ENCODE measurements at regions not wholly inside any gene's neighbourhood (a gene's known extent, or its start where the extent isn't known, plus 50 kb on each side); places are given as distances from the start of the nearest gene placed in this dataset.

- no peaks in the 10 kb centered on the region for H3K27me3 ChIP-seq (ENCODE audit: control insufficient read depth in 3 of 3, insufficient read depth in 3 of 3, low read length in 2 of 3)
- no peak for TF ChIP-seq CTCF (IDR thresholded peaks at IDR 0.05; ENCODE audit: control extremely low read depth, extremely low read depth)
- no peak for DNase-seq
Measured at GRCh38 chr10:47056247-47056510, 145.0 kb downstream of the PTPN20 start.

GRCh38 chr10:47057471-47057870 lies 146.2 kb downstream of the PTPN20 start:
- Histone ChIP-seq H3K4me1 (ENCODE audit: control insufficient read depth in 5 of 5, insufficient read depth in 5 of 5, low read length in 5 of 5) (peaks cover 0 to 17% (median 0%) of the 10 kb centered on the region in 5 donors), H3K27ac (ENCODE audit: low read depth in 1 of 2, low read length in 1 of 2) (no peak overlapping the region), H3K27me3 (ENCODE audit: control insufficient read depth in 3 of 3, insufficient read depth in 3 of 3, low read length in 2 of 3) (no peaks in the 10 kb centered on the region), H3K4me3 (no peak overlapping the region), H3K36me3 (ENCODE audit: control insufficient read depth in 4 of 4, insufficient read depth in 4 of 4, low read length in 4 of 4) (no peaks in the 10 kb centered on the region), H3K9me3 (ENCODE audit: control insufficient read depth in 4 of 4, insufficient read depth in 3 of 4, low read length in 3 of 4) (no peaks in the 10 kb centered on the region), H3K9ac (ENCODE audit: insufficient read depth in 1 of 2, low read length in 2 of 2) (no peak overlapping the region)
- TF ChIP-seq CTCF (IDR thresholded peaks at IDR 0.05; ENCODE audit: control extremely low read depth, extremely low read depth), result no peak
- ATAC-seq (ENCODE audit: insufficient read depth, low FRiP score), result no peak
- no peak for DNase-seq
- 89 to 95% methylated on average over 6 of the region's 6 CpGs for WGBS, 2 donors

More at GRCh38 chr10:47056247-47056510, 145.0 kb downstream of the PTPN20 start:
- Histone ChIP-seq H3K4me1 (ENCODE audit: control insufficient read depth in 5 of 5, insufficient read depth in 5 of 5, low read length in 5 of 5) (peaks cover 0 to 17% (median 0%) of the 10 kb centered on the region in 5 donors), H3K9me3 (ENCODE audit: control insufficient read depth in 4 of 4, insufficient read depth in 3 of 4, low read length in 3 of 4) (no peaks in the 10 kb centered on the region), H3K4me3 (no peak overlapping the region), H3K27ac (ENCODE audit: low read depth in 1 of 2, low read length in 1 of 2) (no peak overlapping the region), H3K36me3 (ENCODE audit: control insufficient read depth in 4 of 4, insufficient read depth in 4 of 4, low read length in 4 of 4) (no peaks in the 10 kb centered on the region), H3K9ac (ENCODE audit: insufficient read depth in 1 of 2, low read length in 2 of 2) (no peak overlapping the region)
- 94% methylated on average over 1 of the region's 1 CpG for WGBS, 2 donors
- ATAC-seq (ENCODE audit: insufficient read depth, low FRiP score), result no peak

- H3K4me3 ChIP-seq, result no peak overlapping the region
- H3K4me1 ChIP-seq (ENCODE audit: control insufficient read depth in 5 of 5, insufficient read depth in 5 of 5, low read length in 5 of 5), result peaks cover 0 to 15% (median 0%) of the 10 kb centered on the region in 5 donors
- no peaks in the 10 kb centered on the region for H3K27me3 ChIP-seq (ENCODE audit: control insufficient read depth in 3 of 3, insufficient read depth in 3 of 3, low read length in 2 of 3)
- no peaks in the 10 kb centered on the region for H3K9me3 ChIP-seq (ENCODE audit: control insufficient read depth in 4 of 4, insufficient read depth in 3 of 4, low read length in 3 of 4)
- no peak overlapping the region for H3K27ac ChIP-seq (ENCODE audit: low read depth in 1 of 2, low read length in 1 of 2)
- DNase-seq, result no peak
- ATAC-seq (ENCODE audit: insufficient read depth, low FRiP score), result no peak
- 74 to 81% methylated on average over 9 of the region's 9 CpGs for WGBS, 2 donors
- H3K36me3 ChIP-seq (ENCODE audit: control insufficient read depth in 4 of 4, insufficient read depth in 4 of 4, low read length in 4 of 4), result no peaks in the 10 kb centered on the region
- H3K9ac ChIP-seq (ENCODE audit: insufficient read depth in 1 of 2, low read length in 2 of 2), result no peak overlapping the region
- TF ChIP-seq CTCF (IDR thresholded peaks at IDR 0.05; ENCODE audit: control extremely low read depth, extremely low read depth), result no peak
Measured at GRCh38 chr10:47058032-47058702, 146.9 kb downstream of the PTPN20 start.

- 90 to 93% methylated on average over 11 of the region's 11 CpGs for WGBS, 2 donors
- Histone ChIP-seq H3K36me3 (ENCODE audit: control insufficient read depth in 4 of 4, insufficient read depth in 4 of 4, low read length in 4 of 4) (no peaks in the 10 kb centered on the region), H3K4me3 (no peak overlapping the region), H3K9me3 (ENCODE audit: control insufficient read depth in 4 of 4, insufficient read depth in 3 of 4, low read length in 3 of 4) (no peaks in the 10 kb centered on the region), H3K27ac (ENCODE audit: low read depth in 1 of 2, low read length in 1 of 2) (no peak overlapping the region), H3K9ac (ENCODE audit: insufficient read depth in 1 of 2, low read length in 2 of 2) (no peak overlapping the region), H3K4me1 (ENCODE audit: control insufficient read depth in 5 of 5, insufficient read depth in 5 of 5, low read length in 5 of 5) (peaks cover 0 to 10% (median 0%) of the 10 kb centered on the region in 5 donors), H3K27me3 (ENCODE audit: control insufficient read depth in 3 of 3, insufficient read depth in 3 of 3, low read length in 2 of 3) (no peaks in the 10 kb centered on the region)
- no peak for ATAC-seq (ENCODE audit: insufficient read depth, low FRiP score)
- TF ChIP-seq CTCF (IDR thresholded peaks at IDR 0.05; ENCODE audit: control extremely low read depth, extremely low read depth), result no peak
- no peak for DNase-seq
Measured at GRCh38 chr10:47058961-47059391, 147.7 kb downstream of the PTPN20 start.
